Heart right ventricle (tissue), 16 donors: ENCODE measurements at regions not wholly inside any gene's neighbourhood (a gene's known extent, or its start where the extent isn't known, plus 50 kb on each side); places are given as distances from the start of the nearest gene placed in this dataset.

Experiments used
- ATAC-seq, 8 donors: fragments of 200-7000 bp; cut with Tn5 transposase; one replicate each; pipeline ENCODE4 v1.9.1; 2020; ENCODE audit warnings: mild to moderate bottlenecking in 8 of 8, moderate library complexity in 8 of 8, moderate number of reproducible peaks in 1 of 8
- DNase-seq, 2 donors: peaks; one replicate each; pipeline ENCODE4 v3.0.0-alpha.2; 2020
- H3K27ac ChIP-seq, 10 donors: fragments of 200-600 bp; sonication (generic) in 2 of 10; one replicate each; pipeline versions ENCODE4 v1.5.0 to v1.8.0; 2020 to 2022; ENCODE audit warnings: mild to moderate bottlenecking in 3 of 10
- H3K27me3 ChIP-seq, 7 donors: fragments of 200-600 bp; one replicate each; pipeline ENCODE4 v1.8.0; 2021 to 2022; ENCODE audit warnings: mild to moderate bottlenecking in 2 of 7
- H3K36me3 ChIP-seq, 9 donors: fragments of 200-600 bp; sonication (generic) in 1 of 9; one replicate each; pipeline versions ENCODE4 v1.5.0 to v1.8.0; 2020 to 2022; ENCODE audit warnings: mild to moderate bottlenecking in 2 of 9
- H3K4me1 ChIP-seq, 9 donors: fragments of 200-600 bp; sonication (generic) in 1 of 9; one replicate each; pipeline versions ENCODE4 v1.5.0 to v1.8.0; 2020 to 2022; ENCODE audit warnings: mild to moderate bottlenecking in 4 of 9
- H3K4me3 ChIP-seq, 10 donors: fragments of 200-600 bp; sonication (generic) in 2 of 10; one replicate each; pipeline versions ENCODE4 v1.5.0 to v1.8.0; 2020 to 2022; ENCODE audit warnings: mild to moderate bottlenecking in 7 of 10, moderate library complexity in 2 of 10
- H3K9me3 ChIP-seq, 11 donors: fragments of 200-600 bp in 10 of 11; sonication (generic) in 2 of 11; one replicate each; pipeline versions ENCODE4 v1.5.0 to v1.8.0; 2013 to 2022; ENCODE audit warnings: mild to moderate bottlenecking in 2 of 11, control low read depth in 1 of 11, moderate library complexity in 1 of 11
- WGBS, 2 donors: extraction: QIAGEN DNeasy Blood & Tissue Kit; methylation state at CpG; one replicate each; pipeline ENCODE4 v1.1.7; 2013; ENCODE audit warnings: inconsistent platforms in 1 of 2; 5-methylcytosine and 5-hydroxymethylcytosine counted together
- intact Hi-C, 10 donors: fragments of 100-400 bp; cut with DNase I; formaldehyde crosslinking; loops; one replicate each; pipeline versions ENCODE4 v1.11.1 to v1.14.2; 2022
- TF ChIP-seq, protein P1 (sequence below), 9 donors: fragments of 200-600 bp; sonication (generic) in 2 of 9; IDR thresholded peaks; one replicate each; pipeline versions ENCODE4 v1.5.0 to v1.8.0; 2021 to 2022; ENCODE audit warnings: antibody characterized with exemption in 9 of 9, mild to moderate bottlenecking in 5 of 9, moderate library complexity in 1 of 9
- donor health status: Arrhythmogenic right ventricular cardiomyopathy.
- donor health status: ischemic (EF 13 %, LVEDD 7.1; RV severe dilation, severe dysfunction).
- donor health status: healthy with polysubstance abuse.
- donor health status: DM: no; HTN: yes; CAD: no.
- donor health status: DM: no; HTN: no; CAD: no.
- donor health status: ischemic (EF 25% LVEDD 6.9; RV normal size, moderate dysfunction).
- donor health status: ischemic (EF 25% LVEDD 5.7; RV mildly dilated, moderate dysfunction).
- donor health status: healthy.
- donor health status: DM: yes; HTN: yes; CAD: no.
- donor health status: Ischemic cardiomyopathy.
- donor health status: ischemic (EF 35%, LVEDD 5.7; RV mildly dilated, moderate dysfunction).
- donor health status: nonischemic (EF 11% LVEDD 7.7; RV severe dilation, severe dysfunction).
- donor health status: DM: yes; HTN: yes; CAD: no.
- donor health status: PGD.
- donor health status: ischemic (EF 29% LVEDD 5.4; RV normal size, mild dysfunction).
- donor health status: nonischemic (EF 23%, LVEDD 6.1; RV moderate dilation, normal function).

DNA sequence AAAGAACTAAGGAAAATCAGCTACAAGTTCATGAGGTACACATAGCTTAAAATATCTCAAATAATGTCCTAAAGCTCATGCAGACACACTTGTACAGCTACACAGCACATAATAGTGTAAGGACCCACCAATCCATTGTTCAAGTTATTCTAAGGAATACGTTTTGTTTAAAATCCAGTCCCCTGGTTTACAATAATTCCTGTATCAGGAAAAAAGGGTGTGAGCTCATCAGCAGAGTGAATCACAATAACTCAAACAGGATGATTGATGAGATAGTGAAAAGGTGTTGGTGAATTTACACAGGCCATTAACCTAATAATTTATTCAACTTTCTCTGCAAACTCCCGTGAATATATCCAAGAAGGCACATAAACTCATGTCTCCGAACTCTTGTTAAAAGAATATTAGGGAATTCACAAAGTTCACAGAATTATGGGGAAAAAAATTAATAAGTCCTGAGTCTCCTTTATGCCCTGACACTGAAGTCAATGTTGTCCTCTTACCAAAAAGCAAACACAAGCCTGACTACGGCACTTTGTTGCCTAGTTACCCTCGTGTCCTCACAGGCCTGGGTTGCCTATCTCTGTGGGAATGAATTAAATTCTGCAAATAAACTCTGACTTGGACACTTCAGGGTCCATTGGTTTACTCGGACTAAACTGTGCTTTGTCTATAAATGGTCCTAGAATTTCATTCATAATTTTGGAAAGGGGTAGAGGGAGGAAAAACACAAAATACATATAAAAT lies 142.8 kb upstream of the PDE4D start:
- intact Hi-C loops: no loop called here
- H3K9me3 ChIP-seq: no peaks in the 10 kb centered on the region
- 72 to 73% methylated on average over 6 of the region's 6 CpGs for WGBS, 2 donors
- no peak overlapping the region for H3K4me3 ChIP-seq
- H3K27ac ChIP-seq: no peak overlapping the region
- TF ChIP-seq, protein P1, sequence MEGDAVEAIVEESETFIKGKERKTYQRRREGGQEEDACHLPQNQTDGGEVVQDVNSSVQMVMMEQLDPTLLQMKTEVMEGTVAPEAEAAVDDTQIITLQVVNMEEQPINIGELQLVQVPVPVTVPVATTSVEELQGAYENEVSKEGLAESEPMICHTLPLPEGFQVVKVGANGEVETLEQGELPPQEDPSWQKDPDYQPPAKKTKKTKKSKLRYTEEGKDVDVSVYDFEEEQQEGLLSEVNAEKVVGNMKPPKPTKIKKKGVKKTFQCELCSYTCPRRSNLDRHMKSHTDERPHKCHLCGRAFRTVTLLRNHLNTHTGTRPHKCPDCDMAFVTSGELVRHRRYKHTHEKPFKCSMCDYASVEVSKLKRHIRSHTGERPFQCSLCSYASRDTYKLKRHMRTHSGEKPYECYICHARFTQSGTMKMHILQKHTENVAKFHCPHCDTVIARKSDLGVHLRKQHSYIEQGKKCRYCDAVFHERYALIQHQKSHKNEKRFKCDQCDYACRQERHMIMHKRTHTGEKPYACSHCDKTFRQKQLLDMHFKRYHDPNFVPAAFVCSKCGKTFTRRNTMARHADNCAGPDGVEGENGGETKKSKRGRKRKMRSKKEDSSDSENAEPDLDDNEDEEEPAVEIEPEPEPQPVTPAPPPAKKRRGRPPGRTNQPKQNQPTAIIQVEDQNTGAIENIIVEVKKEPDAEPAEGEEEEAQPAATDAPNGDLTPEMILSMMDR (IDR thresholded peaks at IDR 0.05): no peak
- H3K4me1 ChIP-seq: no peaks in the 10 kb centered on the region
- ATAC-seq (no peak), DNase-seq (no peak)
- no peaks in the 10 kb centered on the region for H3K36me3 ChIP-seq
- no peaks in the 10 kb centered on the region for H3K27me3 ChIP-seq

DNA sequence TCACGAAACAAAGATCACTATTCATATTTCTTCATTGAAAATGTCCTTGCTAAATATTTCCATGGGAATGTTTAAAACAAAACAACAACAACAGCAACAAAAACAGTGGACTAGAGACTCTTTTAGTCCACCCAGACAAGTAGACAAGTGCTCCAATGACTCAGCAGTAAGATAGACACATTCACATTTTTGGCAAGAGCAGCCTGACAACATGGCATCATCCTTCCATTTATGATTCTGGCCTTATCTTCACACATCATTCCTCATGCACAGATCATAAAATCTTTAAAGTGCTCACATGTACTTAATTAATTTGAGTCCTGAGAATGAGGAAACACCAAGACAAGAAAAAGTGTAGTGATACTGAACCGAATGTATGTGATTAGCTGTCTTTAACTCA lies 132.6 kb upstream of the PDE4D start:
- intact Hi-C loops: no loop called here
- Histone ChIP-seq H3K27me3 (no peaks in the 10 kb centered on the region), H3K27ac (no peak overlapping the region), H3K4me3 (no peak overlapping the region), H3K4me1 (no peaks in the 10 kb centered on the region), H3K36me3 (no peaks in the 10 kb centered on the region), H3K9me3 (no peaks in the 10 kb centered on the region)
- WGBS, 2 donors: 65 to 75% methylated on average over 2 of the region's 2 CpGs
- no peak for ATAC-seq
- DNase-seq: no peak
- TF ChIP-seq, protein P1 (IDR thresholded peaks at IDR 0.05): no peak

DNA sequence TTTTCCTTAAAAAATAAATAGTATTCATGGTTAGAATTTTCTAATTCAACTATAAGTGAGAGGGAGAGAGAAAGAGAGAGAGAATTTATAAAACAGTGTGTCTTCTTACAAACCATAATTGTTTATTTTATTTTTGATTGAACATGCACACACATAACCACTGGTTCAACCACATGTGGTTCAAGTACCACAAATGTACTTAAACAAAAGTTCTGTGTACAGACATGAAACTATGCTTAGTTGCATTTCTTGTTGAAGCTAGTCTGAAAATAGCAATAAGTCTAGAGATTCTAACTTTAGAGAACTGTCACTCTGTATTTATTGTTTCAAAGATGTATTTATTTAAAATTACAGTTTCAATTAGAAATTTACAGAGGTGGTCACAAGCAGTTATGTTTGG lies 130.6 kb upstream of the PDE4D start:
- intact Hi-C loops: no loop called here
- Histone ChIP-seq H3K4me1 (no peaks in the 10 kb centered on the region), H3K4me3 (no peak overlapping the region), H3K9me3 (peaks cover 0 to 2% (median 0%) of the 10 kb centered on the region in 11 donors), H3K36me3 (no peaks in the 10 kb centered on the region), H3K27ac (no peak overlapping the region), H3K27me3 (no peaks in the 10 kb centered on the region)
- TF ChIP-seq, protein P1 (IDR thresholded peaks at IDR 0.05): no peak
- DNase-seq: no peak
- ATAC-seq: no peak

DNA sequence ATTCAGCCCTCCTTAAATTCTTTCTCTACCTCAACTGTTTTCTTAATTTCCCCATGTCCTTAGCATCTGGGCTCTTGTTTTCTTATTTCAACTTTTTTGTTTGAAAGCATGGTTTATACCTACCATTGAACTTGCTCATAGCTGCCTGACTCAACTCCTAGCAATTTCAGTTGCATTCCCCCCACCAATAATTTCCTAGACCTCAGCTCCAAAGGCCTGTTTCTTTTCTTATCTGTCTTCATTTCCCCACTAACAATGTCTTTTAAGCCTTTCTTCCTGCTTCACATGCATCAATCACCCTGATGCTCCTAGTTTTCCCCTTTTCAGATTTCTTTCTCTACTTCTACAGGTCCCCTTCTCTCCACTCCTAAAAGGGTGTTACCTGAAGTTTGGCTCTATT lies 129.7 kb upstream of the PDE4D start:
- TF ChIP-seq, protein P1 (IDR thresholded peaks at IDR 0.05): no peak
- no peak for ATAC-seq
- intact Hi-C loops: no loop called here

More for the DNA sequence above, 129.7 kb upstream of the PDE4D start:
- no peak overlapping the region for H3K27ac ChIP-seq
- no peaks in the 10 kb centered on the region for H3K36me3 ChIP-seq
- H3K27me3 ChIP-seq: no peaks in the 10 kb centered on the region
- H3K9me3 ChIP-seq: peaks cover 0 to 3% (median 0%) of the 10 kb centered on the region in 11 donors
- H3K4me1 ChIP-seq: no peaks in the 10 kb centered on the region
- H3K4me3 ChIP-seq: no peak overlapping the region
- DNase-seq: no peak
